Glomerular endothelial cell (primary cell): ENCODE measurements at regions not wholly inside any gene's neighbourhood (a gene's known extent, or its start where the extent isn't known, plus 50 kb on each side); places are given as distances from the start of the nearest gene placed in this dataset.

ENCODE experiments used
- DNase-seq: peaks from one replicate; pipeline ENCODE4 v3.0.0-alpha.2; 2011; ENCODE audit warnings: low read depth, low spot score; ENCODE audit errors: extremely low read depth

GRCh38 chr4:61041527-61041926 is 158.6 kb upstream of the ADGRL3 start:
- no peak for DNase-seq

- DNase-seq = no peak
These were observed 155.3 kb upstream of the ADGRL3 start for GRCh38 chr4:61044837-61045236.

GRCh38 chr4:61049018-61049417 is 151.1 kb upstream of the ADGRL3 start:
- no peak for DNase-seq

DNA sequence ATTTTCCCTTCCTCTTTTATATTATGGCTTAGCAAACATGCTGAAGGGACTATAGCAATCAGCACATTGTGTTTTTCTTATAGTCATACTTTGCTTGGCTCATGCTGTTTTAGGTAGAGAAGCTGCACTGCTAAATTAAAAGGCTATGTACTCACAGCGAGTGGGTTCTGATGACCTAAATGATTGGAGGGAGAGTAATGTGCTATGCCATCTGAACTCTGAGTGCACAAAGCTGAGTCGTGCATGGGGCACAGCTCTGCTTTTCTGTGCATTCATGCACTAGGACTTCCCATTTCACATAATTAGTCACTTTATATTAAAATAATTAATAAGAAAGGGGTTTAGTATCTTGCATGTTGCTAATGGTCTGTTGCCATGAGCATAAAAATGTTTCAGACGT is 132.7 kb upstream of the ADGRL3 start:
- DNase-seq = no peak

- DNase-seq = no peak
These were observed 132.1 kb upstream of the ADGRL3 start for GRCh38 chr4:61068060-61068459.

DNA sequence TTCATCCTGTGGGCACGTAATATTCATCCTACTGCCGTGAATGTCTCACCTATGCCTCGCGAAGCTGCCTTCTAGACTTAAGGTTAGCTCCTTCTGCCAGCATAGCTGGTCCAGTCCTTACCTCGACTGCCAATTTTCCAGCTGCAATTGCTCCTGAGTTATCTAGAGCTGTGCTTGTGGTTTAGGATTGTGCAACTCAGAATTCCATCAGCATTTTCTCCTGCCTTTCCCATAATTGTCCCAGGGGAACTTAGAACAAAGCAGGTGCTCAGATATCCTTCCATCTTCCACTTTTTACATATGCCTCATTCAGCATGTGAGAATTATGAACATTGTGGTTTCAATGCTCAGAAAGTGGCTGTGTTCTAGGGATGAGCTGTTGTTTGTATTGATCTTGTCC is 131.4 kb upstream of the ADGRL3 start:
- DNase-seq = no peak

DNA sequence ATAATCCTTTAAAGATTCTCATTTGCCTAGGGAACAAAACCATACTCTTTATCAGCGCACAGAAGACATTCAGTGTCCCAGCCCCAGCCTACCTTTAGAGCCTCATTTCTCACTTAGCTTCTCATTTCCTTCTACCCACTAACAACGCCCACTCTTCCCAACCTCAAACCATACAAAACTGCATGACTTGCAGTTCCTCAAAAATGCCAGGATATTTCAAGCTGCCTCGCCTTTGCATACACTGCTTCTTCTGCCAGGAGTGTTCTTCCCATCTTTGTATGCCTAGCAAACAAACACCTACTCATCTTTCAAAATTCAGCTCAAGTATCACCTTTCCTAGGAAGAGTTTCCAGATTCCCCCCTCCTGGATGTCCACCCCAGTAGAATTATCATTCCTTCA is 129.9 kb upstream of the ADGRL3 start:
- DNase-seq = no peak

- no peak for DNase-seq
These were observed 120.7 kb upstream of the ADGRL3 start for GRCh38 chr4:61079427-61079826.

DNA sequence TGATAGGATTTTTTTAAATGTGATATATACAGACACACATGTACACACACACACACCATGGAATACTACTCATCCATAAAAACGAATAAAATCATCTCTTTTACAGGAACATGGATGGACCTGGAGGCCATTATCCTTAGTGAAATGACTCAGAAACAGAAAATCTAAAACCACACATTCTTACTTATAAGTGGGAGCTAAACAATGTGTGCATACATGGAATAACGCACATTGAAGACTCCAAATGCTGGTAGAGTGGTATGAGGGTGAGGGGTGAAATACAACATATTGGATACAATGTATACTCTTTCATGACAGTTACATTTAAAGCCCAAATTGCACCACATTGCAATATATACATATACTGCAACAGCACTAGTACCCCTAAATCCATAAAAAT is 120.2 kb upstream of the ADGRL3 start:
- DNase-seq = no peak

- no peak for DNase-seq
These were observed 114.6 kb upstream of the ADGRL3 start for GRCh38 chr4:61085534-61085933.

GRCh38 chr4:61086357-61086756 is 113.8 kb upstream of the ADGRL3 start:
- DNase-seq = no peak

DNA sequence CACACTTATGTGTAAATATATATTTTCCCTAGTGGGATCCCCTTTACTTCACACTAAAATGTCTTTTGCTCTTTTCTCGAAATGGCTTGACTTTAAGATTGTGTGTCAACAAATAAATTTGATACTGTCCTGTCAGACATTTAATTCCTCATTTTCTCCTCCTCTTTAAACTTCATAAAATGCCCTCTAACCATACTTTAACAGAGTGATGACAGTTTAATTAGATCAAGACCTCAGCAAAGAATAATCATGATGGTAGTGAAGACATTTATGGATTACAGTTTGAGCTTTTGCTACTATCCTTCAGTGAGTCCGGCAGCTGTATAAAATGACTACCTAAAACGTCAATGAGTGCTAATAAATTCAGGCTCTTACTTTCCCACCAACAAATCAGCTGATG is 113.1 kb upstream of the ADGRL3 start:
- no peak for DNase-seq

- no peak for DNase-seq
These were observed 105.1 kb upstream of the ADGRL3 start for GRCh38 chr4:61094854-61095598.

DNA sequence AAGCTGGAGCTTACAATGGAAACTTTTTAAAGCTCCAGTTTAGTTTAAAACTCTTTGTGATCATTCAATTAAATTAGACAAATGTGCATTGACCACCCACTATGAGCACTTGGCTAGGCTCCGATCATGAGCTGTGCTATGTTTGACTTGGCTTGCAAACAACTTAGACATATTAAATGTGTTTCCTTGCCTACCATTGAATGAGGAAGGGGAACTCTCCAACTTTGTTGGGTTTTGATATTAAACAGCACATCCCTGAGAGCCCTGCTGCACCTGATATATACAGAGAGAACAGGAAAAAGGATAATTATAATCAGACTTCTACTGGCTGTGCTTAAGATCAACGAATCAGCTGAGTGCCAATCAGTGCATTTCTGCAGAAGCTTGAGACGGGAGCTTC is 71.4 kb upstream of the ADGRL3 start:
- no peak for DNase-seq

DNA sequence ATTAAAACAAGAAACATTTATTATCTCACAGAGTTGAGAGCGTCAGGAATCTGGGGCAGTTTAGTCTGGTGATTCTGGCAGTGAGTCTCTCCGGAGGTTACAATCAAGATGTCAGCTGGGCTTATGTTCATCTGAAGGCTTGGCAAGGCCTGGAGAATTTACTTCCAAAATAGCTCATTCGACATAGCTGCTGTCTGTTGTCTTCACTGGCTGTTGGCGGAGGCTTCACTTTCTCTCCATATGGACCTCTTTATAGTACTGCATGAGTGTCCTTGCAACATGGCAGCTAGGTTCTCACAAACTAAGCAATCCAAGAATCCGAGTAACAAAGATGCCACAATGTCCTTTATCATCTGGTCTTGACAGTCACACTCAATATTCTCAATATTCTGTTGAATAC is 70.2 kb upstream of the ADGRL3 start:
- DNase-seq = no peak

- DNase-seq = no peak
These were observed 56.7 kb upstream of the ADGRL3 start for GRCh38 chr4:61143461-61143860.

DNA sequence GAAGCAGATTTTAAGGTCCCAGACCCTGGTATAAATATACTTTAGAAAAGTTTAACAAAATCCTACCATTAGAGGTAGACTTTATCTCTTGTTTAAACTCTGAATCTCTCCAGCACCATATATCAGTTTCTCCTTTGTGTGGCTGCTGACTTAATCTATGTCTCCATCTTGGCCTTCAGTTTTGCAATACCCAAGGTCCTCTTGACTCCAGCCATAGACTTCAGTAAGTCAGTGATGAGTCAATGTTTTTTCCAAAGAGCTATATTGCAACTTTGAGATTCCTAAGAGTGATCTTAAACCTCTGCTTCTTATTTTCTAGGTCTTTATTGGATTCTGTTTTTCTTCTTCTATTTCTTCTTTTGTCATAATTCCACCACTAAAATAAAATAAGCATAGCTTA is 50.8 kb upstream of the ADGRL3 start:
- no peak for DNase-seq
